Peyer's patch (tissue), 4 donors: ENCODE measurements at regions not wholly inside any gene's neighbourhood (a gene's known extent, or its start where the extent isn't known, plus 50 kb on each side); places are given as distances from the start of the nearest gene placed in this dataset.

ENCODE experiments used
- CTCF ChIP-seq, 6 experiments: fragments of 450-650 bp in 4 of 6; fragments of 200-600 bp in 2 of 6; sonication (generic) in 1 of 6; IDR thresholded peaks; one replicate each; pipeline ENCODE4 v1.5.1; 2017 to 2019; ENCODE audit warnings: antibody characterized with exemption in 6 of 6, mild to moderate bottlenecking in 3 of 6, moderate library complexity in 1 of 6
- POLR2A ChIP-seq, 2 donors: fragments of 450-650 bp; IDR thresholded peaks; one replicate each; pipeline ENCODE4 v1.5.1; 2017; ENCODE audit warnings: antibody characterized with exemption in 2 of 2, mild to moderate bottlenecking in 2 of 2, moderate library complexity in 2 of 2

GRCh38 chr13:65971541-65971940 is 1258.6 kb downstream of the PCDH9 start:
- no peak for TF ChIP-seq CTCF (IDR thresholded peaks at IDR 0.05)
- no peak for TF ChIP-seq POLR2A (IDR thresholded peaks at IDR 0.05)
